BE2C (cell line): ENCODE measurements at regions not wholly inside any gene's neighbourhood (a gene's known extent, or its start where the extent isn't known, plus 50 kb on each side); places are given as distances from the start of the nearest gene placed in this dataset.

Source experiments
- DNase-seq: peaks from one replicate; pipeline ENCODE4 v3.0.0-alpha.2; 2020
- H3K27me3 ChIP-seq: fragments of 250-450 bp; sonication (Bioruptor Pico); 2 replicates; pipeline ENCODE4 v1.5.1; 2020; ENCODE audit warnings: mild to moderate bottlenecking
- H3K36me3 ChIP-seq: fragments of 250-450 bp; sonication (Bioruptor Pico); 2 replicates; pipeline ENCODE4 v1.5.1; 2020; ENCODE audit warnings: mild to moderate bottlenecking
- H3K4me1 ChIP-seq: fragments of 250-450 bp; sonication (Bioruptor Pico); 2 replicates; pipeline ENCODE4 v1.5.1; 2020
- H3K4me3 ChIP-seq: 2 replicates; pipeline ENCODE4 v1.5.1; 2011; ENCODE audit warnings: low read depth, low read length
- H3K9me3 ChIP-seq: fragments of 250-450 bp; sonication (Bioruptor Pico); 2 replicates; pipeline ENCODE4 v1.5.1; 2020
- TF ChIP-seq, protein P1 (sequence below): IDR thresholded peaks from 2 replicates; pipeline ENCODE4 v1.5.1; 2012; ENCODE audit warnings: mild to moderate bottlenecking, low read depth, low read length

DNA sequence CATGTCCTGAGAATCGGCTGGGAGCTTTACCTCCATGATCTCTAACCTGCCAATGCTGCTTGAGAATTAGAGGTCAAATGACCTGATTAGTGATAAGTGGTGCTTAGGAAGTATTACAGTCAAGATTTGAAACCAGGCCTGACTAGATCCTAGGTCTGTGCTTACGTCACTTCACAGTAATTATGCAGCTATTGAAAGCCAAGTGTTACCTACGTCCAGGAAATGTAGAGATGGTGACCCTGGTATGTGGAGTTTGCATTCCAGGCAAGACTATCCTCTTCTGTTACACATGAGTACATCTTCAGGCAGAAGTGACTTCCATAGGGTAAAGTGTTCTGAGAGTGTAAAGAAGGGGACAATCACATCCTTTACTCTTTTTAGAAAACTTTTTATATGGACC lies 530.4 kb upstream of the TENM4 start:
- no peaks in the 10 kb centered on the region for H3K9me3 ChIP-seq
- H3K27me3 ChIP-seq: no peaks in the 10 kb centered on the region
- H3K4me3 ChIP-seq: no peak overlapping the region
- no peaks in the 10 kb centered on the region for H3K36me3 ChIP-seq
- TF ChIP-seq, protein P1, sequence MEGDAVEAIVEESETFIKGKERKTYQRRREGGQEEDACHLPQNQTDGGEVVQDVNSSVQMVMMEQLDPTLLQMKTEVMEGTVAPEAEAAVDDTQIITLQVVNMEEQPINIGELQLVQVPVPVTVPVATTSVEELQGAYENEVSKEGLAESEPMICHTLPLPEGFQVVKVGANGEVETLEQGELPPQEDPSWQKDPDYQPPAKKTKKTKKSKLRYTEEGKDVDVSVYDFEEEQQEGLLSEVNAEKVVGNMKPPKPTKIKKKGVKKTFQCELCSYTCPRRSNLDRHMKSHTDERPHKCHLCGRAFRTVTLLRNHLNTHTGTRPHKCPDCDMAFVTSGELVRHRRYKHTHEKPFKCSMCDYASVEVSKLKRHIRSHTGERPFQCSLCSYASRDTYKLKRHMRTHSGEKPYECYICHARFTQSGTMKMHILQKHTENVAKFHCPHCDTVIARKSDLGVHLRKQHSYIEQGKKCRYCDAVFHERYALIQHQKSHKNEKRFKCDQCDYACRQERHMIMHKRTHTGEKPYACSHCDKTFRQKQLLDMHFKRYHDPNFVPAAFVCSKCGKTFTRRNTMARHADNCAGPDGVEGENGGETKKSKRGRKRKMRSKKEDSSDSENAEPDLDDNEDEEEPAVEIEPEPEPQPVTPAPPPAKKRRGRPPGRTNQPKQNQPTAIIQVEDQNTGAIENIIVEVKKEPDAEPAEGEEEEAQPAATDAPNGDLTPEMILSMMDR: no peak
- no peaks in the 10 kb centered on the region for H3K4me1 ChIP-seq
- DNase-seq: no peak

DNA sequence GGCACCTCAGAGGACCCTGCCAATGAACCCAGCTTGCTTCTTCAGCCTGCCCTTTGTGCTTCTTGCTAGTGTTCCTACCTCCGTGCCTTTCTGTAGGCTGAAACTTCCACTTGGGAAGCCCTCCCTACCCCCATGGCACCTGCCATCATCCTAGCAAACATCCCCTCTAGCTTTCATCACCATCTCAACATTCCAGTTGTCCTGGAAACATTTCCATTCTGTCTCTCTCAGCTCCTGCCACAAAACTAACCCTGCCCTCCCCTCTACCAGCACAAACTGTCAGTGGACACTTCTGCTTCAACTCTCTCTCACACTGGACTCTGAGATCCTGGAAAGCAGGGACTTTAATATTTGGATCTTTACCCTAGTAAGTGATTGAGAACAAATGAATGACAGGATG lies 525.8 kb upstream of the TENM4 start:
- H3K36me3 ChIP-seq: no peaks in the 10 kb centered on the region
- H3K27me3 ChIP-seq: no peaks in the 10 kb centered on the region
- TF ChIP-seq, protein P1: no peak
- H3K4me3 ChIP-seq: no peak overlapping the region
- DNase-seq: no peak
- H3K9me3 ChIP-seq: no peaks in the 10 kb centered on the region
- no peaks in the 10 kb centered on the region for H3K4me1 ChIP-seq

DNA sequence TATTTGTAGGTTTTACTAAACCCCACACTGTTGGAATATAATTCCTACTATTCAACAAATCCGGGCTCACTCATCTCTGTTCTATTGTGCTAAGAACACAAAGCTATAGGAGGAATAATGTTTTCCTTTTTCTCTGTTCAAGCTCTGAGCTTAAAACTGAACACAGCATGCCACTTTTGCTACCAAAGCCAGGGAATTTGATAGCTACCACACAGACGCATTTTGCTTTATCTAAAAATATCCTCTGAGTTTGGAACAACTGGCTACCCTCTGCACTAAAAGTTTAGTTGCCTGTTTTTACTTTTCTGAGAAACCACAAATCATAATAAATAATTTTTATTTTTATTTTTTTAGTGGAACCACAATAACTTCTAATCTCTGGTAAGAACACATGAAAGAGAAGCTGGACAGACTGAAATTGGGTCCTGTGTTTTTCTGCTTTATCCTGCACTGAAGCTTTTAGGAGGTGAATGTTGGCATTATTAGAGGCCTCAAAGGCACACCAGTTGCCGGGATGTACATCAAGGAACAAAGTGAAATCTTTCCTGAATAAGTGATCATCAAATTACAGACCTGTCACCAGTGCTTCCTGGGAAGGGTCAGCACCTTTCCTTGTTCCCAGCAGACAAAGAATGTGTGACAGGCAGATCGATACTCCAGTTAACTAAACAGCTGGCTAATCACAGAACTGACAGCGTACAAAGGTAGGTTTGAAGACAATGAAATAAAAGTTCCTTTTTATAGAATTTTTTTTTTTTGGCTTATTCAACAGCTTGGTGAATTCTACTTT lies 523.2 kb upstream of the TENM4 start:
- Histone ChIP-seq H3K4me3 (no peak overlapping the region), H3K4me1 (no peaks in the 10 kb centered on the region), H3K27me3 (no peaks in the 10 kb centered on the region), H3K36me3 (no peaks in the 10 kb centered on the region), H3K9me3 (no peaks in the 10 kb centered on the region)
- no peak for DNase-seq
- TF ChIP-seq, protein P1: no peak

- Histone ChIP-seq H3K36me3 (no peaks in the 10 kb centered on the region), H3K9me3 (no peaks in the 10 kb centered on the region), H3K27me3 (no peaks in the 10 kb centered on the region), H3K4me1 (no peaks in the 10 kb centered on the region), H3K4me3 (no peak overlapping the region)
- TF ChIP-seq, protein P1: no peak
- no peak for DNase-seq
Observed at GRCh38 chr11:79960461-79960860, 519.6 kb upstream of the TENM4 start.

GRCh38 chr11:79959318-79959717 lies 518.5 kb upstream of the TENM4 start:
- no peak overlapping the region for H3K4me3 ChIP-seq
- TF ChIP-seq, protein P1: no peak
- no peaks in the 10 kb centered on the region for H3K36me3 ChIP-seq
- H3K4me1 ChIP-seq: no peaks in the 10 kb centered on the region
- no peaks in the 10 kb centered on the region for H3K27me3 ChIP-seq
- no peak for DNase-seq
- H3K9me3 ChIP-seq: no peaks in the 10 kb centered on the region

GRCh38 chr11:79957702-79958101 lies 516.9 kb upstream of the TENM4 start:
- TF ChIP-seq, protein P1: no peak
- no peak for DNase-seq
- no peak overlapping the region for H3K4me3 ChIP-seq
- H3K4me1 ChIP-seq: no peaks in the 10 kb centered on the region
- H3K9me3 ChIP-seq: no peaks in the 10 kb centered on the region
- no peaks in the 10 kb centered on the region for H3K36me3 ChIP-seq
- H3K27me3 ChIP-seq: no peaks in the 10 kb centered on the region
